Fibroblast of skin of scalp (primary cell): ENCODE measurements at regions not wholly inside any gene's neighbourhood (a gene's known extent, or its start where the extent isn't known, plus 50 kb on each side); places are given as distances from the start of the nearest gene placed in this dataset.

ENCODE experiments used
- DNase-seq: peaks from one replicate; pipeline ENCODE4 v3.0.0-alpha.2; 2013

DNA sequence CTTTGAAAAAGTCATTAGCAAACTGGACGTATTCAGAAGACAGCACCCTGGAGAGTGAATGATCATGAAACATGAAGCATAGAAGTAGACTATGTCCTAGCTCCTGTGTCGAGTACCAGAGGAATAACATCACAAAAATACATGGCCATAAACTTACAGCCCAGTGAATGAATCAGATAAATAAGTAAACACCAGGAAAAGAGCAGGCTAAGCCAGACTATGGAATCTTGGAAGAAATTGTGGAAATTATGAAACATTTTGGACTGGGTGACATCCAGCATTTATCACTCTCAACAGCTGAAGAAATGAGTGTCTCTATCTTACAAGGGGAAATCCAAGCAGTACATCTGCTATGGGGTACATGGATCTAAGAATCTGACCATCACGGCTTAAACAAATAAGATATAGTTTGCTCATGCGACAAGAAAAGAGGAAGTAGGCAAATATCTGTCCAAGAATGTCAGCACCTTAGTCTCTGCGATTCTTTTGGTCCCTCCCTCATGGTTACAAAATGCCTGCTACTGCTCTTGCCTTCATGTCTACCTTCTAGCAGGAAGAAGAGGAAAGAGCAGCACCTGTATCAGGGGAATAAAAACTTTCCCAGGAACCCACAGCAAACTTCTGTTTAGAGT, 481.5 kb downstream of the BCOR start:
- no peak for DNase-seq

DNA sequence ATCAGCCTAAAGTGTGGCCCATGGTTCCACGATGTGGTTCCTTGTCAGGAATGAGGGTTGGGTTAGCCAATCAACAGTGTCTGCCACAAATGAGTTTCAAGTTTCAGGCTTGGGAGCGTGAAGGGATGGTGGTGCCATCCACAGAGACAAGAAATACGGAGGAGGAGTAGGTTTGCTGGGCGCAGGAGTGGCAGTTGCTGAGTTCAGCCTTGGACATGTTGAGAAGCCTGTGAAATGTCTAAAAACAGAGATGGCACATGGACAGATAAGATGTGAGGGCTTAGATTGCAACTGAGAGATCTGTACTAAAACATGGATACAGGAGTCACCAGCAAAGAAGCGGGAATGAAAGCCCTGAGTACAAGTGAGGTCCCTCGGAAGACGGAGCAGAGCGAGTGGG, 481.0 kb downstream of the BCOR start:
- no peak for DNase-seq

GRCh38 chrX:39618178-39618577, 479.6 kb downstream of the BCOR start:
- DNase-seq = no peak

DNA sequence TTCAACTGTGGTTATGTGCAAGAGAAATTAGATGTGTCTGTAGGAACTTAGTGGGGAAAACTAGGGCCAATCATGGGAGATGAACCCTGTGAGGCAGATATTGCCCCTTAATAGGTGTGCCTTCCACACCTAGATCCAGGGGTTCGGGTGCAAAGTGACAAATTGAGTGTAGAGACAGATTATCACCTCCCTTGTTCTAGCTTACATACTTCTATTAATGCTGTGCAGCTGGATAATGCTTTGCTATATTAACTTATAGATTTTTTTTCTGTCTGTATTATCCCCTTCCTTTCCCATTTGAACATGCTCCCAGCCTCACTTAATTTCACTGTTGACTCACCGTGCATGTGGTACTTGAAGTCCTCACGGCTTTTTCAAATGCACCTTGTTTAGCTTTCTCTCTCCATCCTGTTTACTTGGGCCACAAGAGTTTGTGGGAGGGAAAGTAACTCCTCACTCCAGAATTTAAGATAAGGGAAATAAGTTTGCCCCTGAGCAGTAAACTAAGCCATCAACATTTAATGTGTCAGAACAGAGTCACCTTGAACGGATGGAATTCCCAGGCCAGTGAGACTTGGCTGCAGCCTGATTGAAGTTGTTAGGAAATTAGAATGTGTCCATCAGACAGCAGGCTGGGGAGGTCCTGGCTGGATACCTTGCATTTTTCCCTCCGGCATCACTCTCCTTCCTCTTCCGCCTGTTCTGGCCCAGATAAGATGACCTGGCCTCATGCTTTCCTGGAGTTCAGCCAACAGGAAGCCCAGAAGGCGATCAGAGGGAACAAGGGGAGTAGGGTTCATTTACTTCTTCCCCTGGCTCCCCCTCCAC, 478.4 kb downstream of the BCOR start:
- no peak for DNase-seq

DNA sequence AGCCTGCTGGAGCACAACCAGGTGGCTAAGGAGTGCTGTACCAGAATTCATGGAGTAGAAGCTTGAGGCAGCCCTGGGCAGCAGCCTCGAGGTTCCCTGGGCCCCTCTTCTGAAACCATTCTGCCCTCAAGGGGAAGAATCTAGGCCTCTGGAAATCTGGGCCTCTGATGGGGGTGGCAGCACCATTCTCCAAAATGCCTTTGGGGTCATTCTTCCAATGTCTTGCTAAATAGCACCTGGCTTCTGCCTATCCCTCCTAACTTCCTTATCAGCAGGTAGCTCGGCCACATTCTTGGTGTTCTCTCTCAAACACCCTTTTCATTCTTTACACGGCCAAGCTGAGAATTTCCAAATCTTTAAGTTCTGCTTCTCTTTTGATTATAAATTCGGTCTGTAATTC, 473.6 kb downstream of the BCOR start:
- DNase-seq = no peak

DNA sequence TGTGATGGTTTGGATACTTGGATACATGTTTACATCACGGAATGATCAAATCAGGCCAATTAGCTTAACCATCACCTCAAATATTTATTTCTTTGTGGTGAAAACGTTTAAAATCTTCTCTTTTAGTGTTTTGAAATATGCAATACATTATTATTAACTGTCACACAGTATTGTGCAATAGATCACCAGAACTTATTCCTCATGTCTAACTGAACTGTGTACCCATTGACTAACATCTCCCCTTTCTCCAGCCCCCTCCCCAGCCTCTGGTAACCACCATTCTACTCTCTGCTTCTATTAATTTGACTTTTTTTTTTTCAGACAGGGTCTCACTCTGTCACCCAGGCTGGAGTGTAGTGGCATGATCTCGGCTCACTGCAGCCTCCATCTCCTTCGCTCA, 471.9 kb downstream of the BCOR start:
- no peak for DNase-seq

- no peak for DNase-seq
Observed at GRCh38 chrX:39626749-39627148, 471.0 kb downstream of the BCOR start.

DNA sequence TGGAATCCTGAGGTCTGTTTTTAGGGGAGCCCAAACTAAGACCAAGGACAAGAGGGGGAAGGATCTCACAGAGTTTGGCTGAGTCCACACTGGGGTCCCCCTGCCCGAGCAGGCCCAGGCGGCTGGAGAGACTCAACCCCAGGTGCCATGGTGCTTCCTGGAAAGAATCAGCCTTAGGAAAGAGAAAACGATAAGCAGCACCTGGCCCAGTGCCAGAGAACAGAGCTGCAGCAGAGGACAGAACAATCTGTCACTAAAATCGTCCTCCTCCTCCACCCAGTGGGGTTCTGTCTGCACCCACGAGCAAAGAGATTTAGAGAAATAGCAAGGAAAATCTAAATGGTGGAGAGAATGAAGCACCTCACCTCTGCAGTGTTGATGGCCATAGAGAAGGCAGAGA, 470.5 kb downstream of the BCOR start:
- DNase-seq = no peak

DNA sequence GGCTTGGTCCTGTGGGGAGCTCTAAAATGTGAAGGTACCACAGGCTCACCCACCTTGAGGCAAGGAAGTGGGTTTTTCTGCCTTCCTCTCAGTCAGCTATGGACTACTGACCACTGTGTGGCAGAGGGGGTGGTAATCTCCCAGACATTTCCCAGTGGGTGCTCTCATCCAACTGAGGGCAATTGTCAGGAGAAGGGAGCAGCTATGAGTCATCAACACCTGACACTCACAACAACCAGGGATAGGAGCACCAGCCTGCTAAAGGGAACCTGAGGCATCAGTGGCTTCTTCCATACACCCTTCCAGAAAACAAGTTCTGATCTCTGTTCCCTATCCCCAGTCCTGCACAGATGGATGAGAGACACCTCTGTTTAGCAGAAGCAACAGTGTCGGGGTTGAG, 468.8 kb downstream of the BCOR start:
- DNase-seq = no peak

- DNase-seq = no peak
Observed at GRCh38 chrX:39630344-39630743, 467.4 kb downstream of the BCOR start.

DNA sequence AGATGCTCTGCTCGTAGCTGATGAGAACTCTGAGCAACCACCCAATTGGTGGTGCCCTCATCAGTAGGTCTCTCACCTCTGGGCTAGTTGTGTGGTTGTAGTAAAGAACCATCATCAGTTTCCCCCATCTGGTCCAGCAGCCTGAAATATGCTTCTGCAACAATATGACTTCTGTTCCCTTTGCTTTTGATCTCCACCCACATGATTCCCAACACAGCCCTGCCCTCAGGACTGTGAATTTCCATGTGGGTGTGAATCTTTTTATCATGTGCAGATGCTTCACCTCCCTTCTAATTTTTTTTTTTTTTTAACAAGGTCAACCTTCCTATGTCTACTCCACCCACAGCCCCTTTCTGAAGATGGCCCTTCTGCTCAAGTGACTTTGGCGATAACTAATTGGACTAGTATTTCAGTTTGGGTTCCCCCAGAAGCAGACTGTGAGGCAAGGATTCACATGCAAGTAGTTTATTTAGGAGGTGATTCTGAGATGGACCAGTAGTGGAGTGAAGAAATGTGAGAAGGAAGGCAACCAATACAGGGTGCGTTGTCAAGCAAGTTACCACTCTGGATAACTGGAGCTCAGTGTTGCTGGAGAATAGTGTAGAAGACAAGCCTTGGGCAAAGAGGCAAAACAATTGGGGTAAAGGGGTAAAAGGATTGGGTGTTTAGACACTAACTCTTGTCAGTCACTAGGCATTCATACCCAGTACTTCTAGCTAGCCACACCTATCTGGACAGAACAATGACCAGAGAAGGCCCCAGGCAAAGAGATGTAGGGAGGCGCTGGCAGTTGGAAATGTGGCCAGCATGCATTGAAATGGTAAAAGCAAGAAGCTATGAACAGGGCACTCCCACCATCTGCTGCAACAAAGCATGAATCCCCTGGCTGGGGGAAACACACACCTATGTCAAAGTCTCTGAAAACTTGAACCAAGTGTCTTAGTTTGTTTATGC, 466.2 kb downstream of the BCOR start:
- no peak for DNase-seq

GRCh38 chrX:39633293-39633692, 464.5 kb downstream of the BCOR start:
- peak; percentile 76 for DNase-seq

GRCh38 chrX:39636481-39636880, 461.3 kb downstream of the BCOR start:
- DNase-seq = no peak

GRCh38 chrX:39638526-39638925, 459.2 kb downstream of the BCOR start:
- no peak for DNase-seq

DNA sequence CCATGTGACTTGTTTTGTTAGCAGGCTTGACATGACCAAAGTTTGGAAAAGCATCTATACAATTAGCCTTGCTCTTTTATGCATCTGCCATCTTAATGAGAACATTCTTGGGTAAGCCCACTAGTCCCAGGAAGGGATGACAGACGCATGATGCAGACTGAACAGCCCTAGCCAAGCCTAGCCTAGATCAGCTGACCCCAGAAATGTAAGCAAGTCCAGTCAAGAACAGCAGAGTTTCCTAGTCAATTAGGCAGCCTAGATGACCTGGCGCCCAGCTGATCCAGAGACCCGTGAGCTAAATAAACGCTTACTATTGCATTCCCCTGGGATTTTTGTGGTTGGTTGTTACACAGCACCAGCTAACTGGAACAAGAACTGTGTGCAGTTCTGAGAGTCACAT, 457.9 kb downstream of the BCOR start:
- DNase-seq = no peak

DNA sequence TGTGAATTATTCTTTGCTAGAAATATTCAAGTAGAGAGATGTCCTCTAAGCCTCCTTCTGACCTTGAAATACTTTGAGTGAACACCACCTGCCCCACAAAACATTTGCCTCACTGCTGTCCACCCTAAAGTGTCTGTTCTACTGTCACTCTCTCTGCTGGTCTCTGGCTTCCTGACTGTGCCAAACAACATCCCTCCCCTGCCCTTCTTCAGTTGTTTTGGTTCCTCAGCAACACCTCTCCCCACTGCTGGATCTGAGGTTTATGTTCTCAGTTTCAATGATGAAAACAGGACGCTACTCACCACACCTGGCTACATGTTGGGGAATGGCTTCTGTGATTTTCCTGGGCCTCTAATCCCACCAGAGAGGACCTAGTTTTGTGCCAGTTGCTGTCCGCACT, 456.9 kb downstream of the BCOR start:
- DNase-seq = no peak

- DNase-seq = no peak
Observed at GRCh38 chrX:39642071-39642470, 455.7 kb downstream of the BCOR start.

DNA sequence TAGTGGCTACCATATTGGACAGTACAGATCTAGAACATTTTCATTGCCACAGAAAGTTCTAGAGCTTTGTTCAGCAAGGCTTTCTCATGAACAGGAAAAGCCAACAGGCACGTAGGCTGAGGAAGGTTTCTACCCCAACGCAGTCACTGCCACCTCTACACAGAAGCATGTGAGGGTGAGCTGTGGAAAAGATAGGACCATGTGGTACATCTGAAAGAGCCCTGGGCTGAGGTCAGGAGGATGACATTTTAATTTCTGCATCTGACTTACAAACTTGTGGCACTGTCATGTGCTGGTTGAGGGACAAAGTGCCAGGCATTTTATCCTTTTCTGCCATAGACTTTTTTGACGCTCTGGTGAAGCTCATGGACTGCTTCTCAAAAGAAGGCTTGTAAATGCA, 454.2 kb downstream of the BCOR start:
- DNase-seq = no peak

- DNase-seq = peak; percentile 85
Observed at GRCh38 chrX:39645178-39645895, 452.4 kb downstream of the BCOR start.

- no peak for DNase-seq
Observed at GRCh38 chrX:39648548-39649254, 449.1 kb downstream of the BCOR start.

DNA sequence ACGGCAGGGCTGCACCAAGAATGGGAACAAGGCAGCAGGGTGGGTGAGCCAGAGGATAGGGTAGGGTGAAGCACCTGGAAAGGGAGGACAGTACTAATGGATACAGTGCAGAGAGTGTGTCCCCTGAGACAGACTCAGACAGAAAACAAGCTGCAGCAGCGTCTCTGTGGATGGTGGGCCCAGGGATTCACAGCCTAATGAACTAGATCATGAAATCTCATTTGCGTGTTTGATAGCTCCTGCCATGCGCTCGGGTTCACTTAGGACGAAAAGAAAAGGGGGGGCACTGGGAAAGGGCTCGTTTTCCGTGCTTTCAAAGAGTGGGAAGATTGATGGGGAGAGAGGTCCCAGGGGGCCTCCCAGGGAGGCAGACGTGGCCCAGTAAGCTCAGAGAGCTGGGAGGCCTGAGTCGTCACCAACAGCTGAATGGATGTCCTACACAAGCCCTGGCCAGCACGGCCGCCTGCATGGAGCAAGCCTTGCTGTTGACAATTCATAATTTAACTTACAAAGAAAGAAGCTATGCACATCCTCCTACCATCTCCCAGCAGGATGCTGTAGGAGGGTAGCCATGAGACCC, 446.9 kb downstream of the BCOR start:
- no peak for DNase-seq

GRCh38 chrX:39652336-39652735, 445.4 kb downstream of the BCOR start:
- peak; percentile 26 for DNase-seq
